ENCODE measurements at regions not wholly inside any gene's neighbourhood (a gene's known extent, or its start where the extent isn't known, plus 50 kb on each side); places are given as distances from the start of the nearest gene placed in this dataset.
"Not testable (repeated sequence)": the region's sequence is repeated elsewhere in the genome, so short reads cannot be mapped to it uniquely, and the experiment has no call there.

- DNase-seq (ENCODE audit: extremely low spot score, unreplicated experiment) = peak; percentile 91
- peaks cover 47% of the 10 kb centered on the region for H3K9me3 Mint-ChIP-seq (ENCODE audit: unreplicated experiment)
- not testable (repeated sequence) for H3K36me3 Mint-ChIP-seq (ENCODE audit: unreplicated experiment); H3K4me3 Mint-ChIP-seq (ENCODE audit: unreplicated experiment); H3K27ac Mint-ChIP-seq (ENCODE audit: unreplicated experiment); H3K4me1 Mint-ChIP-seq (ENCODE audit: unreplicated experiment); H3K27me3 Mint-ChIP-seq (ENCODE audit: unreplicated experiment)
Measured at GRCh38 chr4:49510238-49510637, 524.2 kb downstream of the CWH43 start.

GRCh38 chr4:49511353-49511752, 525.3 kb downstream of the CWH43 start:
- H3K9me3 Mint-ChIP-seq (ENCODE audit: unreplicated experiment) = peaks cover 47% of the 10 kb centered on the region
- peak; percentile 94 for DNase-seq (ENCODE audit: extremely low spot score, unreplicated experiment)
- not testable (repeated sequence) for H3K27ac Mint-ChIP-seq (ENCODE audit: unreplicated experiment); H3K36me3 Mint-ChIP-seq (ENCODE audit: unreplicated experiment); H3K4me1 Mint-ChIP-seq (ENCODE audit: unreplicated experiment); H3K27me3 Mint-ChIP-seq (ENCODE audit: unreplicated experiment); H3K4me3 Mint-ChIP-seq (ENCODE audit: unreplicated experiment)

GRCh38 chr4:49511881-49512491, 525.9 kb downstream of the CWH43 start:
- H3K27ac Mint-ChIP-seq (ENCODE audit: unreplicated experiment); H3K36me3 Mint-ChIP-seq (ENCODE audit: unreplicated experiment); H3K4me1 Mint-ChIP-seq (ENCODE audit: unreplicated experiment); H3K4me3 Mint-ChIP-seq (ENCODE audit: unreplicated experiment); H3K27me3 Mint-ChIP-seq (ENCODE audit: unreplicated experiment): not testable (repeated sequence)
- peaks cover 47% of the 10 kb centered on the region for H3K9me3 Mint-ChIP-seq (ENCODE audit: unreplicated experiment)
- DNase-seq (ENCODE audit: extremely low spot score, unreplicated experiment) = peak; percentile 96

GRCh38 chr4:49512641-49513545, 526.8 kb downstream of the CWH43 start:
- peak; percentile 98 for DNase-seq (ENCODE audit: extremely low spot score, unreplicated experiment)
- H3K4me1 Mint-ChIP-seq (ENCODE audit: unreplicated experiment); H3K27me3 Mint-ChIP-seq (ENCODE audit: unreplicated experiment); H3K36me3 Mint-ChIP-seq (ENCODE audit: unreplicated experiment); H3K4me3 Mint-ChIP-seq (ENCODE audit: unreplicated experiment); H3K27ac Mint-ChIP-seq (ENCODE audit: unreplicated experiment): not testable (repeated sequence)
- H3K9me3 Mint-ChIP-seq (ENCODE audit: unreplicated experiment) = peaks cover 47% of the 10 kb centered on the region

GRCh38 chr4:49513546-49514115, 527.6 kb downstream of the CWH43 start:
- peak; percentile 96 for DNase-seq (ENCODE audit: extremely low spot score, unreplicated experiment)
- not testable (repeated sequence) for H3K36me3 Mint-ChIP-seq (ENCODE audit: unreplicated experiment); H3K27ac Mint-ChIP-seq (ENCODE audit: unreplicated experiment); H3K4me1 Mint-ChIP-seq (ENCODE audit: unreplicated experiment); H3K4me3 Mint-ChIP-seq (ENCODE audit: unreplicated experiment); H3K27me3 Mint-ChIP-seq (ENCODE audit: unreplicated experiment)
- H3K9me3 Mint-ChIP-seq (ENCODE audit: unreplicated experiment) = peaks cover 47% of the 10 kb centered on the region

- not testable (repeated sequence) for H3K27me3 Mint-ChIP-seq (ENCODE audit: unreplicated experiment); H3K4me1 Mint-ChIP-seq (ENCODE audit: unreplicated experiment); H3K4me3 Mint-ChIP-seq (ENCODE audit: unreplicated experiment); H3K36me3 Mint-ChIP-seq (ENCODE audit: unreplicated experiment); H3K27ac Mint-ChIP-seq (ENCODE audit: unreplicated experiment)
- peak; percentile 97 for DNase-seq (ENCODE audit: extremely low spot score, unreplicated experiment)
- peaks cover 47% of the 10 kb centered on the region for H3K9me3 Mint-ChIP-seq (ENCODE audit: unreplicated experiment)
Measured at GRCh38 chr4:49514171-49514699, 528.2 kb downstream of the CWH43 start.

GRCh38 chr4:49514841-49515240, 528.8 kb downstream of the CWH43 start:
- not testable (repeated sequence) for H3K27me3 Mint-ChIP-seq (ENCODE audit: unreplicated experiment); H3K4me3 Mint-ChIP-seq (ENCODE audit: unreplicated experiment); H3K36me3 Mint-ChIP-seq (ENCODE audit: unreplicated experiment); H3K4me1 Mint-ChIP-seq (ENCODE audit: unreplicated experiment); H3K27ac Mint-ChIP-seq (ENCODE audit: unreplicated experiment)
- peaks cover 47% of the 10 kb centered on the region for H3K9me3 Mint-ChIP-seq (ENCODE audit: unreplicated experiment)
- DNase-seq (ENCODE audit: extremely low spot score, unreplicated experiment) = peak; percentile 96

GRCh38 chr4:49515241-49515640, 529.2 kb downstream of the CWH43 start:
- not testable (repeated sequence) for DNase-seq (ENCODE audit: extremely low spot score, unreplicated experiment)
- H3K9me3 Mint-ChIP-seq (ENCODE audit: unreplicated experiment) = peaks cover 44% of the 10 kb centered on the region

GRCh38 chr4:49516096-49516495, 530.0 kb downstream of the CWH43 start:
- H3K9me3 Mint-ChIP-seq (ENCODE audit: unreplicated experiment) = peaks cover 35% of the 10 kb centered on the region
- DNase-seq (ENCODE audit: extremely low spot score, unreplicated experiment) = peak; percentile 88
- not testable (repeated sequence) for H3K36me3 Mint-ChIP-seq (ENCODE audit: unreplicated experiment); H3K4me3 Mint-ChIP-seq (ENCODE audit: unreplicated experiment); H3K27ac Mint-ChIP-seq (ENCODE audit: unreplicated experiment); H3K4me1 Mint-ChIP-seq (ENCODE audit: unreplicated experiment); H3K27me3 Mint-ChIP-seq (ENCODE audit: unreplicated experiment)

More at GRCh38 chr4:49515241-49515640, 529.2 kb downstream of the CWH43 start:
- H3K27ac Mint-ChIP-seq (ENCODE audit: unreplicated experiment); H3K27me3 Mint-ChIP-seq (ENCODE audit: unreplicated experiment); H3K4me1 Mint-ChIP-seq (ENCODE audit: unreplicated experiment); H3K4me3 Mint-ChIP-seq (ENCODE audit: unreplicated experiment); H3K36me3 Mint-ChIP-seq (ENCODE audit: unreplicated experiment): not testable (repeated sequence)
